Epidermal melanocyte (primary cell): ENCODE measurements at regions not wholly inside any gene's neighbourhood (a gene's known extent, or its start where the extent isn't known, plus 50 kb on each side); places are given as distances from the start of the nearest gene placed in this dataset.

Source experiments
- DNase-seq: peaks from one replicate; pipeline ENCODE4 v3.0.0; 2011; ENCODE audit warnings: low spot score; ENCODE audit not compliant: insufficient read length

- DNase-seq: no peak
These were observed 196.1 kb upstream of the CAMK1G start for GRCh38 chr1:209387271-209387968.

- DNase-seq: no peak
These were observed 195.6 kb upstream of the CAMK1G start for GRCh38 chr1:209387969-209388329.

- no peak for DNase-seq
These were observed 195.2 kb upstream of the CAMK1G start for GRCh38 chr1:209388358-209388757.

GRCh38 chr1:209389258-209389657 is 194.3 kb upstream of the CAMK1G start:
- no peak for DNase-seq

- DNase-seq: no peak
These were observed 193.5 kb upstream of the CAMK1G start for GRCh38 chr1:209389975-209390374.

- no peak for DNase-seq
These were observed 192.8 kb upstream of the CAMK1G start for GRCh38 chr1:209390764-209391163.

GRCh38 chr1:209391792-209392191 is 191.7 kb upstream of the CAMK1G start:
- DNase-seq: no peak

- no peak for DNase-seq
These were observed 188.3 kb upstream of the CAMK1G start for GRCh38 chr1:209395169-209395568.

- no peak for DNase-seq
These were observed 186.1 kb upstream of the CAMK1G start for GRCh38 chr1:209397371-209397770.

GRCh38 chr1:209397910-209398309 is 185.6 kb upstream of the CAMK1G start:
- DNase-seq: no peak

GRCh38 chr1:209398313-209398991 is 185.1 kb upstream of the CAMK1G start:
- DNase-seq: peak; percentile 31

- no peak for DNase-seq
These were observed 183.7 kb upstream of the CAMK1G start for GRCh38 chr1:209399800-209400199.

- DNase-seq: no peak
These were observed 182.9 kb upstream of the CAMK1G start for GRCh38 chr1:209400351-209401220.

GRCh38 chr1:209402697-209403096 is 180.8 kb upstream of the CAMK1G start:
- DNase-seq: no peak

- no peak for DNase-seq
These were observed 179.6 kb upstream of the CAMK1G start for GRCh38 chr1:209403921-209404320.

GRCh38 chr1:209404577-209404976 is 178.9 kb upstream of the CAMK1G start:
- DNase-seq: no peak

GRCh38 chr1:209405183-209405814 is 178.2 kb upstream of the CAMK1G start:
- no peak for DNase-seq

GRCh38 chr1:209406168-209406567 is 177.3 kb upstream of the CAMK1G start:
- DNase-seq: no peak

GRCh38 chr1:209406595-209406994 is 176.9 kb upstream of the CAMK1G start:
- no peak for DNase-seq

GRCh38 chr1:209409780-209410179 is 173.7 kb upstream of the CAMK1G start:
- no peak for DNase-seq

GRCh38 chr1:209411491-209411929 is 172.0 kb upstream of the CAMK1G start:
- DNase-seq: no peak

GRCh38 chr1:209412036-209412435 is 171.5 kb upstream of the CAMK1G start:
- no peak for DNase-seq
